ENCODE measurements at regions not wholly inside any gene's neighbourhood (a gene's known extent, or its start where the extent isn't known, plus 50 kb on each side); places are given as distances from the start of the nearest gene placed in this dataset.
"Not testable (repeated sequence)": the region's sequence is repeated elsewhere in the genome, so short reads cannot be mapped to it uniquely, and the experiment has no call there.

DNA sequence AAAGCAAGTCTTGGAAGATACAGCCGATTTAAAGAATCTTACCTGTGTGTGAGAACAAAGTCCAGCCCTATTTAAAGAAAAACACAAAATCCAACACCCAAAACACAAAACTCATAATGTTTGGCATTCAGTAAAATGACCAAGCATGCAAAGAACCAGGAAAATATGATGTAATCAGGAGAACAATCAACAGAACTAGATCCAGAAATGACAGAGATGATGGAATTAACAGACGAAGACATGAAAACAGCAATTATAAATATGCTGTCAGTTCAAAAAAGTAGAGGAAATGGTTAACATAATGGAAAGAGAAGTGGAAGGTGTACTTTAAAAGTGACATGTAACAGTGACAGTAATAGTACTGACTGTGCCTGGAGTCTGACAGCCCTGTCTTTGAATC, 56.1 kb upstream of the ERV3-1 start:
- H3K9ac ChIP-seq (replicated peaks in 1 of 4; ENCODE audit: extremely low read depth in 1 of 4, low read depth in 3 of 4, low read length in 3 of 4); H4K5ac ChIP-seq (ENCODE audit: insufficient read length, low read depth, low read length); H2BK20ac ChIP-seq (ENCODE audit: low read length); H2BK15ac ChIP-seq (ENCODE audit: low read length); H3K4me3 ChIP-seq (ENCODE audit: extremely low read depth in 1 of 4, insufficient read depth in 2 of 4, low read depth in 3 of 4, low read length in 4 of 4); H4K20me1 ChIP-seq (replicated peaks in 1 of 2; ENCODE audit: control insufficient read depth in 1 of 2, insufficient read depth in 2 of 2, low read length in 2 of 2); H2AK5ac ChIP-seq (ENCODE audit: low read depth, low read length); H3K56ac ChIP-seq (replicated peaks; ENCODE audit: insufficient read length, low read depth, low read length); H4K91ac ChIP-seq (replicated peaks; ENCODE audit: insufficient read length, low read length); H3K23me2 ChIP-seq (ENCODE audit: low read depth, low read length); H3K27me3 ChIP-seq (replicated peaks in 1 of 4; ENCODE audit: control insufficient read depth in 3 of 4, extremely low read depth in 1 of 4, insufficient read depth in 3 of 4, low read length in 3 of 4); H3K9me3 ChIP-seq (ENCODE audit: insufficient read depth in 2 of 2, low read depth in 1 of 2, low read length in 1 of 2); H2AFZ ChIP-seq (ENCODE audit: low read length); H2BK5ac ChIP-seq (ENCODE audit: low read depth, low read length); H3K18ac ChIP-seq (ENCODE audit: extremely low read depth, low read length); H3K4me2 ChIP-seq (ENCODE audit: insufficient read depth in 1 of 2, low read depth in 2 of 2, low read length in 2 of 2); POLR2A ChIA-PET (ENCODE audit: partially characterized antibody); H3K36me3 ChIP-seq (ENCODE audit: control insufficient read depth in 2 of 4, insufficient read depth in 4 of 4, low read length in 3 of 4); H3K14ac ChIP-seq (ENCODE audit: insufficient read length); H2BK12ac ChIP-seq (ENCODE audit: low read depth, low read length); H3K4me1 ChIP-seq (replicated peaks in 1 of 4; ENCODE audit: control insufficient read depth in 3 of 4, insufficient read depth in 4 of 4, low read length in 3 of 4); CTCF ChIA-PET (ENCODE audit: partially characterized antibody); H3K4ac ChIP-seq (replicated peaks; ENCODE audit: insufficient read length, low read depth, low read length); H2BK120ac ChIP-seq (replicated peaks; ENCODE audit: low read depth, low read length); H4K8ac ChIP-seq (ENCODE audit: extremely low read depth, insufficient read depth, low read length); FAIRE-seq; DNase-seq (ENCODE audit: low read depth in 1 of 2, low spot score in 2 of 2); H3K79me2 ChIP-seq (ENCODE audit: control insufficient read depth in 1 of 2, insufficient read depth in 2 of 2, low read length in 2 of 2); H3K23ac ChIP-seq (ENCODE audit: insufficient read length); H3K79me1 ChIP-seq (ENCODE audit: low read depth, low read length); H3K27ac ChIP-seq (ENCODE audit: low read depth, low read length): not testable (repeated sequence)
- 88% methylated on average over 2 of the region's 2 CpGs; no CpG with 5 or more reads in 1 of the 2 experiments for WGBS, 2 experiments (ENCODE audit: extremely low coverage in 1 of 2, insufficient coverage in 1 of 2, insufficient read length in 1 of 2, insufficient replicate concordance in 2 of 2, low coverage in 1 of 2, low lambda C conversion rate in 2 of 2, missing lambda C conversion rate in 1 of 2)

DNA sequence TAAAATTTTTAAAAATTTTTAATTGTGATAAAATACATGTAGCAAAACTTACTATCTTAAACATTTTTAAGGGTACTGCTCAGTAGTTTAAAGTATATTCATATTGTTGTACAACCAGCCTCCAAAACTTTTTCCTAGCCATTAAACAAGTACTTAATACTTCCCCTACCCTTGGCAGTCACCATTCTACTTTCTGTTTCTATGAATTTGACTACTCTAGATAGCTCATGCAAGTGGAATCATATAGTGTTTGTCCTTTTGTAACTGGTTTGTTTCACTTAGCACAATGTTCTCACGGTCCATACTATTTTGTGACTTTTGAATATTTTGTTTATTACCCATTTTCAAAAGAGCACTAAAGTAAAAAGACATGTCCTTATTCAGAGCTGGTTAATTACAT, 52.8 kb upstream of the ERV3-1 start:
- CTCF ChIA-PET (ENCODE audit: partially characterized antibody); DNase-seq (ENCODE audit: low read depth in 1 of 2, low spot score in 2 of 2); H3K79me2 ChIP-seq (ENCODE audit: control insufficient read depth in 1 of 2, insufficient read depth in 2 of 2, low read length in 2 of 2); H3K9me3 ChIP-seq (ENCODE audit: insufficient read depth in 2 of 2, low read depth in 1 of 2, low read length in 1 of 2); H3K4me1 ChIP-seq (replicated peaks in 1 of 4; ENCODE audit: control insufficient read depth in 3 of 4, insufficient read depth in 4 of 4, low read length in 3 of 4); H3K79me1 ChIP-seq (ENCODE audit: low read depth, low read length); H2BK15ac ChIP-seq (ENCODE audit: low read length); POLR2A ChIA-PET (ENCODE audit: partially characterized antibody); H2BK12ac ChIP-seq (ENCODE audit: low read depth, low read length); H3K36me3 ChIP-seq (ENCODE audit: control insufficient read depth in 2 of 4, insufficient read depth in 4 of 4, low read length in 3 of 4); H2AFZ ChIP-seq (ENCODE audit: low read length); H3K9ac ChIP-seq (replicated peaks in 1 of 4; ENCODE audit: extremely low read depth in 1 of 4, low read depth in 3 of 4, low read length in 3 of 4); H4K20me1 ChIP-seq (replicated peaks in 1 of 2; ENCODE audit: control insufficient read depth in 1 of 2, insufficient read depth in 2 of 2, low read length in 2 of 2); H3K4me3 ChIP-seq (ENCODE audit: extremely low read depth in 1 of 4, insufficient read depth in 2 of 4, low read depth in 3 of 4, low read length in 4 of 4); H3K27ac ChIP-seq (ENCODE audit: low read depth, low read length); H2BK20ac ChIP-seq (ENCODE audit: low read length); H4K5ac ChIP-seq (ENCODE audit: insufficient read length, low read depth, low read length); H2AK5ac ChIP-seq (ENCODE audit: low read depth, low read length); H3K23ac ChIP-seq (ENCODE audit: insufficient read length); H3K14ac ChIP-seq (ENCODE audit: insufficient read length); H3K4me2 ChIP-seq (ENCODE audit: insufficient read depth in 1 of 2, low read depth in 2 of 2, low read length in 2 of 2); H2BK5ac ChIP-seq (ENCODE audit: low read depth, low read length); H4K91ac ChIP-seq (replicated peaks; ENCODE audit: insufficient read length, low read length); H3K4ac ChIP-seq (replicated peaks; ENCODE audit: insufficient read length, low read depth, low read length); H3K23me2 ChIP-seq (ENCODE audit: low read depth, low read length); H3K18ac ChIP-seq (ENCODE audit: extremely low read depth, low read length); H3K27me3 ChIP-seq (replicated peaks in 1 of 4; ENCODE audit: control insufficient read depth in 3 of 4, extremely low read depth in 1 of 4, insufficient read depth in 3 of 4, low read length in 3 of 4); H4K8ac ChIP-seq (ENCODE audit: extremely low read depth, insufficient read depth, low read length); H2BK120ac ChIP-seq (replicated peaks; ENCODE audit: low read depth, low read length); FAIRE-seq; H3K56ac ChIP-seq (replicated peaks; ENCODE audit: insufficient read length, low read depth, low read length): not testable (repeated sequence)
- WGBS, 2 experiments (ENCODE audit: extremely low coverage in 1 of 2, insufficient coverage in 1 of 2, insufficient read length in 1 of 2, insufficient replicate concordance in 2 of 2, low coverage in 1 of 2, low lambda C conversion rate in 2 of 2, missing lambda C conversion rate in 1 of 2) = 93% methylated on average over 1 of the region's 1 CpG; no CpG with 5 or more reads in 1 of the 2 experiments
